Eye (tissue), 1 donor: ENCODE measurements at regions not wholly inside any gene's neighbourhood (a gene's known extent, or its start where the extent isn't known, plus 50 kb on each side); places are given as distances from the start of the nearest gene placed in this dataset.

Source experiments
- DNase-seq: peaks from one replicate; pipeline ENCODE4 v3.0.0-alpha.2; 2015

- no peak for DNase-seq
Measured at GRCh38 chr20:23279836-23280235, 70.8 kb upstream of the NXT1 start.

- no peak for DNase-seq
Measured at GRCh38 chr20:23278172-23278571, 72.4 kb upstream of the NXT1 start.

GRCh38 chr20:23277316-23277715 is 73.3 kb upstream of the NXT1 start:
- no peak for DNase-seq

- no peak for DNase-seq
Measured at GRCh38 chr20:23273776-23274175, 76.8 kb upstream of the NXT1 start.

DNA sequence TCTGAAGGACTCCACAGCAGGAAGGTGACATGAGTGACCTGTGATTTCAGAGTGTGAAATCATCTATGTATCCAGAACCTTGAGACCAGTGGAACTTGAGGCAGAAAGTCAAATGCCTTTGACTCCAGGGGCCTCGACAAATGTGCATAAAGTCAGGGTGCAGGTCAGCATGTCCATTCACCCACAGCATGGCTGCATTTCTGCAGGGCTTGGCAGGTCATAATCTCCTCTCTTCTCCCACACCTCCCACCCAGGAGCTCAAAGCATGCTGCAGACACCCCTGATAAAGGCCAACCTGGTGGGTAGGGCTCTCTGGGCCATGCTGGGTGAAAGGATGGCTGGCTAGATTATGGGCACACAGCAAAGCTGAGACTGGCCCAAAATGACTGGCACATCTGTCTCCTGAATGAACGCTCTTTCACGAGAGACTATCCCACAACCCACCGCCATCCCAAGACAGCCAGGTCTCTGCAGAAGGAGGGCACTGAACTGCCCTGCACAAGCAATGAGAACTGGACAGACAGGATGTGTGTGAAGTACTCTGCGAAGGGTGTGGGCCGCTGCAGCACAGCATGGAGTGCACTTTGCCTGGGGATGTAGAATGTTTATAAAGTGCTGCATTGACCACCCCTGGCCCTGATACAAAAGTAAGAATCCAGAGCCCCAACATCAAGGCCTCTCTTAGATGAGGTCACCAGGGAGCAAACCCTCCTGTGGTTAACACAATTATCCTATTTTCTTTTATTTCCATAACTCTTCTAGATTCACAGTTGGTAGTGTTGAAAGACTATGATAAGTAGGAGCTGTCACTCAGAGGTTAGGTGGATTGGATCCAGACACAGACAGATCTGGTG is 78.2 kb upstream of the NXT1 start:
- no peak for DNase-seq

DNA sequence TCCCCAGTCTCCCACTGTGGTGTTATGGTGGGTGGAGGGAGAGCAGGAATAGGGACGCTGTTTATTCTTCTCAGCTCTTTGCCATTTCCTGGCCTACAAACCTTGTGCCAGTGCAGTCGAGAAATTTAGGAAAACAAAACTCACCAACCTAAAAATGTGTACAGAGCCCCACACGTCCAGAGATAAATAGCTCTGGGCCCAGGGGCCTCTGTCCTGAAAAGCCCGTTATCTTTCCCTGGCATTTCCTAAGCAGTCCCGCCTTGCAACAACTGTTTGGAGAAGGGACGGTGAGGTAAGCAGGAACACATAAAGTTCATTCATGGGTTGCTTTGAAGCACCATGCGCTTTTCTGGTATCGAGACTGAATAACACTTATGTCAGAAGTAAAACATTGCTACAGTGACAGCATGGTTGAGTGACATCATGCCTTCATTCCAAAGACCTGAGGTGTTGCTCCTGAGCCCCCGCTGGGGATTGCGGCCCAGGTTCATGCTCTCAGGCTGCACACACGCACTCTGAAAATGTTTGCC is 80.1 kb upstream of the NXT1 start:
- peak; percentile 21 for DNase-seq

DNA sequence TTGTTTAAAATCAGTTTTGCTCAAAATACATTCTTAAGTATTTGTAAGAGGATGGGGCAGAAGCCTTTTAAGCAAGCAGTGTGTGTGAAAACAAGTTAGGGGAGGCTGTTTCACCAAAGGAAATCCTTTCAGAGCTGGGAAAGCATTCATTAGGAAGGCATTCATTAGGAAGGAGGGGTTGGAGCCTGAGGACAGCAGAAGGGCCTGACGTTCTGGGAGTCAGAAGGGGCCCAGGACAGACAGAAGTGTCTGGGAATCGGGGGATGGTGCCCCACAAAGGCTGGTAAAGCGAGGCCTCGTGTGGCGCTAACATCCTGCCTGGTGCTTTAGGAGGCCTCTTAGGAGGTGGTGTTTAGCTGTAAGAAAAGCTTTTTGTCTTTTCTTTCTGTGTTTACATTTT is 80.6 kb upstream of the NXT1 start:
- no peak for DNase-seq

DNA sequence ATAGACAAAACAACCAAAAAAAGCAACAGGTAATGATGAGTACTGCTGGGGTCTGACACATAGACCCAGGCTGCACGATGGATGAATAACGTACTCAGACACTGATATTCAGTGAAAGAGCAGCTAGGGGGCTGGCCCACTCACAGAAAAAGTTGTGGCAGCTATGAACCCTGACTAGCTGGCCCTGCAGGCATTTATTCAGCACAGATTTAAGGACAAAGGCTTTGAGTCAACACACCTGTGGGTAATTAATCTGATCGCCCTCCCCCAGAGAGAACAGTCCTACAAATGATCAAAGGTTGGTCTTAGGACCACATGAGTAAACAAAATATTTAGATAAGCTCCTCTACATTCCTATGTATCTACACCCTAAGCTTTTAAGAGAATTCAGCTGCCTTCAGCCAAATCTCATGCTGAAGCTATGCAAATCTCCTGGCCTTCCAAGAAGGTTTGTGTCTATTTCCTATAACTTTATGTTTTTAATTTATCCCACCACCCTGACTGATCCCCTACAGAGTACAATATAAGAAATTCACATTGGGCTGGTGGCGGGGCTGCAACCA is 81.7 kb upstream of the NXT1 start:
- no peak for DNase-seq

DNA sequence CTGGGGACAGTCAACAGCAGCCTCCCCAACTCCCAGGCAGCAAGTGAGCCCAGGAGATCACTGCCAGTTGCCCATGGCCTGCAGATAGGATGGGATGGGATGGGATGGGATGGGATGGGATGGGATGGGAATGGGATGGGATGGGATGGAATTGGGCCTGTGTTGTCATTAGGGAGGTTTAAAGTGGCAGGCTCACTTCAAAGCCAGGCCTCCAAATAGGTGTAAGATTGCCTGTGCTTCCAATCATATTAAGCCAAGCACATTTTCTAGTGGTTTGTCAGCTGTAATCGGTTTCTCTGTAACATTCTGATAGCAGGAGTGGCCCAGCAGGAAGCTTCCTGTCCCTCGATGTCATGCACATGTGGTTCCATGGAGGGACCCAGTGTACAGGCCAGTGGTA is 82.7 kb upstream of the NXT1 start:
- DNase-seq = no peak

DNA sequence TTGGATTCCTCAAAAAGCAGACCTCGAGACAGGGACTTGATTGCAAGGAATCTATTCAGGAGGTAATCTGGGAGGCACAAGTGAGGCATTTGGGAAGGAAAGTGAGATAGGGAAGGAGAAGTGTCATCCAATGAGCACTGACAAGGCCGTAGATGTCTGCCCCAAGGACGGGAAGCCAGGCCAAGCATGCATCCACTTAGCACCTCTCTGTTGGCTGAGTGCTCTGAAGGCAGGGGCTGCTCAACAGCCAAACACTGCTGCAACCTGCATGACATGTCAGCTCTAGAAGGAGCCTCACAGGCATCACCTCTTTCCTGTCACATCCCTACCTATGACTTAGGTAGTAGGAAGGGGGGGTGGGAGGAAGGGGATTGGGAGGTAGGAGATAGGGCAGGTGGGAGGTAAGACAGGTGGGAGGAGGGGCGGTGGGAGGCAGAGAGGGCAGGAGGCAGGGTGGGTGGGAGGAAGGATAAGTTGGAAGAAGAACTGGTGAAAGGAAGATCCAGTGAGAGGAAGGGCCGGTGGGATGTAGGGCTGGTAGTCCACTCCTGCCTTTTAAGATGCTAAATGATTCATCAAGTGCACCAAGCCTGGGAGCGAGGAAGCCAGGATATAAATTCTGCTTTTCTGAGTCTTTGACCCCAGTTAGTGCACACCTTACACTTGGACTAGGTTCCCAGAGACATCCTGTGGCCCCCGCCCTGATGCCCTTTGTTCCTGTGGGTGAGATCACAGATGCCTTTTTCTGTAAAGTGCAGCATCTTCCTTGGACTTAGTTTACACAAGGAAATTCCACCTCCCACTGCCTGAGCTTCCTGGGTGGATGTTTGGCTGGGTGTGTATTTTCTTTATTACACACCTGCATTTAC is 83.8 kb upstream of the NXT1 start:
- DNase-seq = no peak

- no peak for DNase-seq
Measured at GRCh38 chr20:23265226-23265625, 85.4 kb upstream of the NXT1 start.

DNA sequence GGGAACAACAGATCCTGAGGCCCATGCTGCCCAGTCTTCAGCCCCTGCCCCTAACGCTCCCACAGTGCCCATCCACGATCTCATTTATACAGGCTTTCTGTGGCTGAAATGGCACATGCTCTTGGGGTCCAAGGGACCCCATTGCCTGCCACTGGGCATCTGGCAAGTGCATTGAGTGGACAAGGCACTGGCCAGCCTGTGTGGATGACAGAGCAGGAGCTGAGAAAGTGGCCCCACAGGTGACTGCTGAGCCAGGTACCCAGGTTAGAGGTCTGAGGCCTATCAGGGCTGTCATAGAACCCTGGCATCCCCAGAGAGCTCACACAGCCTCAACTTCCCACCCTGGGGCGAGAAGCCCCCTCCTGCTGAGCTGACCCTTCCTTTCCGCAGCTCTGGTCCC is 86.0 kb upstream of the NXT1 start:
- DNase-seq = no peak

- no peak for DNase-seq
Measured at GRCh38 chr20:23260181-23260840, 90.3 kb upstream of the NXT1 start.

DNA sequence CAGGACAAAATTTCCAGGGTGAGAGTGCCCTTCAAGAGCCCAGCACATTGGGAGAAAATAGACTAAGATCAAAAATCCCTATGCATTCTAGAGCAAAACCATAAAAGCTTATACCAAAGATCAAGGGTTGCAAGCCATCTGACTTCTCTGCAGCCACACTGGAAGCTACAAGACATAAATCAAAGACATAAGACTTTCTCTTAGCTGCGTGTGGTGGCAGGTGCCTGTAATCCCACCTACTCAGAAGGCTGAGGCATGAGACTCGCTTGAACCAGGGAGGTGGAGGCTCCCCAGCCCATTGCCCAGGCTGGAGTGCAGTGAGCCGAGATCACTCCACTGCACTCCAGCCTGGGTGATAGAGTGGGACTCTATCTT is 91.9 kb upstream of the NXT1 start:
- no peak for DNase-seq

DNA sequence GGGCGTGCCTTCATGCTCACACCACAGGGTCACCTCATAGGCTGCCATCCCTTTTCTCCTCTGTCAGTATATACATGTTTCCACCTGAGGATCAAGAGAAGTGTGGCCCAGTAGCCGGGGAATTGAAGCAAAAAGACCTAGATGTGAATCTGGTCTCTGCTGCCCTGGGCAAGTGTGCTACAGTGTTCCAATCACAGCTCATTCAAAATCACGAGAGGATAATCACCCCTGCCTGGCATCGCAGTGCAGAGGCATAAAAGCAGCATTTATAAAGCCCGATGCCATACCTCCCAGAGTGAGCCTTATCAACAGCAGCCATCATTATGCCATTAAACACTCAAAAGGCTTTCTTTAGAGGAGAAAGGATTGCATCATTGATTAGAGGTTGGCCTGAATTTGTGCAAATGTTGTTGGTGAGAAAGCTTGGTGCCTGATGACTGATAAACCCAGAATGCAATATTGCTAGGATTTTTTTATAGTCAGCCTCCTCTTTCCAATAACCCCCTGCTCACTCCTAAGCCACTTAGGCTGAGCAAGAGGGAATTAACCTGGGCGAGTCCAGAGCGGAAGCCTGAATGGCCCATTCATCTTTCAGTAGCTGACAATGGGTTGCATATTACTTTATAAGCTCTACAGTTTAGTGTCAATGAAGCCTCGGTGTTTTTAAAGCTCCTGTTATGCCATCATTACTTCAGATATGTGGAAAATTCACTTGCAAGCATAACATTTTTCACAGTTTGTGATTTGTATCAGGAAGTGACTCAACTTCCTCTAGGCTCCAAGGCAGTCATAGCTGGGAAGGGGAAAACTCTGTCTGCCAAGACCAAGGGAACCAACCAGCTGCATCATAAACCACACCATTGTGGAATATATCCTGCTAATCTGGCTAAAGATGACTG is 92.5 kb upstream of the NXT1 start:
- no peak for DNase-seq

GRCh38 chr20:23257106-23257761 is 93.4 kb upstream of the NXT1 start:
- DNase-seq = no peak

- DNase-seq = peak; percentile 36
Measured at GRCh38 chr20:23255716-23256385, 94.7 kb upstream of the NXT1 start.

GRCh38 chr20:23255106-23255505 is 95.5 kb upstream of the NXT1 start:
- DNase-seq = no peak

GRCh38 chr20:23254505-23254904 is 96.1 kb upstream of the NXT1 start:
- DNase-seq = no peak

DNA sequence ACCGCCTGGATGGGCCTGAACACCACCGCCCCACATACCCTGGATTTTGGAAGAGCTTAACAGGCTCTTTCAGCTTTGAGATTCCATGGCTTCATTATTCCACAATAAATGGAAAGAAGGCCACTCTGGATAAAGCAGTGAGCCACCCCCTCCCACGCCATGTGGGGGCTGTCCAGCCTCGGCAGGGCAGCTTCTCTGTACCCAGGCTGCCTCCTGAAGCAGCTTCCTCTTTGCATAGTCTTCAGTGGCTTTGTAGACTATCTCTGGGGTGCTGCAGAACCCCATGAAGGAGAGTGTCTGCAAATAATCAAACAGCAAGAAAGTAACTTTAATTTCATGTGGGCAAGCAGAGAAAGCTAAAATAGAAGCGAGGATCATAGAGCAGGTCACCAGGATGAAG is 96.6 kb upstream of the NXT1 start:
- DNase-seq = no peak

DNA sequence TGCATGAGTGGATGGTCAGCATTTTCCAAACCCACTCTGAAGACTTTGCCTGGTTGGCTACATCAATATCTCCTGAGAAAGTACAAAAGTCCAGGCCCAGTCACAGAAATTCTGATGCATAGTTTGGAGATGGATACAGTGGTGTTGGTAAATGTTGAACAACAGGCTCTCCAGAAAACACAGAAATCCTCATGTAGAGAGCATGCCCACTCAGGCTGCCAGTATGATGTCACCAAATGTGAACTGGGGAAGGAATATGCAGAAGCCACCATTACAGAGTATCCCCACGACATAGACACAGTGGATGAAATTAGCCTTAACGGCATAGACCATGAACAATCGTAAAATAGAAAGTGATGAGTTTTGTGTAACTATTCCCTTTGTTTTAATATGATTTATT is 97.1 kb upstream of the NXT1 start:
- DNase-seq = no peak
